Activated CD8-positive, alpha-beta T cell treated with anti-CD3 and anti-CD28 coated beads for 36 hours (primary cell): ENCODE measurements at regions not wholly inside any gene's neighbourhood (a gene's known extent, or its start where the extent isn't known, plus 50 kb on each side); places are given as distances from the start of the nearest gene placed in this dataset.

Experiments
- ATAC-seq: fragments of 200-7000 bp; cut with Tn5 transposase; one replicate; pipeline ENCODE4 v1.10.0; 2021; ENCODE audit warnings: mild to moderate bottlenecking, moderate library complexity
- CTCF ChIA-PET: fragments of 350-600 bp; sonication (Branson Sonifier 250); formaldehyde crosslinking; loops from one replicate; lab custom pipeline; 2021; ENCODE audit warnings: antibody characterized with exemption; lab: Charles Lee
- POLR2A ChIA-PET: fragments of 350-600 bp; sonication (Branson Sonifier 250); formaldehyde crosslinking; loops from one replicate; lab custom pipeline; 2021; ENCODE audit warnings: antibody characterized with exemption; lab: Charles Lee
- DNase-seq: peaks from one replicate; pipeline ENCODE4 v3.0.0-alpha.2; 2020
- H3K27ac Mint-ChIP-seq: one replicate; pipeline ENCODE4 v1.8.0; 2021; ENCODE audit warnings: mild to moderate bottlenecking, mixed read lengths
- H3K27me3 Mint-ChIP-seq: one replicate; pipeline ENCODE4 v1.8.0; 2021; ENCODE audit warnings: mixed read lengths
- H3K36me3 Mint-ChIP-seq: one replicate; pipeline ENCODE4 v1.8.0; 2021; ENCODE audit warnings: low read depth, mixed read lengths
- H3K4me1 Mint-ChIP-seq: one replicate; pipeline ENCODE4 v1.8.0; 2021; ENCODE audit warnings: low read depth, mixed read lengths
- H3K4me3 Mint-ChIP-seq: one replicate; pipeline ENCODE4 v1.8.0; 2021; ENCODE audit warnings: mild to moderate bottlenecking, moderate library complexity, mixed read lengths
- H3K9me3 Mint-ChIP-seq: one replicate; pipeline ENCODE4 v1.8.0; 2021; ENCODE audit warnings: mixed read lengths
- intact Hi-C: fragments of 100-400 bp; cut with micrococcal nuclease; formaldehyde crosslinking; loops from one replicate; pipeline ENCODE4 v1.10.0; 2022
- TF ChIP-seq, protein P1 (sequence below): fragments of 200-600 bp; IDR thresholded peaks from one replicate; pipeline ENCODE4 v1.8.0; 2022; ENCODE audit warnings: antibody characterized with exemption, mild to moderate bottlenecking

GRCh38 chr4:55008166-55009056, 117.0 kb downstream of the KDR start:
- no peak overlapping the region for H3K27ac Mint-ChIP-seq
- H3K4me3 Mint-ChIP-seq = no peak overlapping the region
- ATAC-seq = no peak
- intact Hi-C loops = no loop called here
- H3K27me3 Mint-ChIP-seq = peaks cover 4% of the 10 kb centered on the region
- no peaks in the 10 kb centered on the region for H3K4me1 Mint-ChIP-seq
- no peaks in the 10 kb centered on the region for H3K36me3 Mint-ChIP-seq
- peak; percentile 2 for DNase-seq
- ChIA-PET POLR2A (no interaction called here), CTCF (interaction anchor here (1.0 to 2.1 kb wide), 4 partner anchors 20 to 314 kb away, joined by 3 to 6 read pairs (median 3); no protein-coding TSS in a partner anchor)
- TF ChIP-seq, protein P1, sequence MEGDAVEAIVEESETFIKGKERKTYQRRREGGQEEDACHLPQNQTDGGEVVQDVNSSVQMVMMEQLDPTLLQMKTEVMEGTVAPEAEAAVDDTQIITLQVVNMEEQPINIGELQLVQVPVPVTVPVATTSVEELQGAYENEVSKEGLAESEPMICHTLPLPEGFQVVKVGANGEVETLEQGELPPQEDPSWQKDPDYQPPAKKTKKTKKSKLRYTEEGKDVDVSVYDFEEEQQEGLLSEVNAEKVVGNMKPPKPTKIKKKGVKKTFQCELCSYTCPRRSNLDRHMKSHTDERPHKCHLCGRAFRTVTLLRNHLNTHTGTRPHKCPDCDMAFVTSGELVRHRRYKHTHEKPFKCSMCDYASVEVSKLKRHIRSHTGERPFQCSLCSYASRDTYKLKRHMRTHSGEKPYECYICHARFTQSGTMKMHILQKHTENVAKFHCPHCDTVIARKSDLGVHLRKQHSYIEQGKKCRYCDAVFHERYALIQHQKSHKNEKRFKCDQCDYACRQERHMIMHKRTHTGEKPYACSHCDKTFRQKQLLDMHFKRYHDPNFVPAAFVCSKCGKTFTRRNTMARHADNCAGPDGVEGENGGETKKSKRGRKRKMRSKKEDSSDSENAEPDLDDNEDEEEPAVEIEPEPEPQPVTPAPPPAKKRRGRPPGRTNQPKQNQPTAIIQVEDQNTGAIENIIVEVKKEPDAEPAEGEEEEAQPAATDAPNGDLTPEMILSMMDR = peak; percentile 38
- no peaks in the 10 kb centered on the region for H3K9me3 Mint-ChIP-seq

DNA sequence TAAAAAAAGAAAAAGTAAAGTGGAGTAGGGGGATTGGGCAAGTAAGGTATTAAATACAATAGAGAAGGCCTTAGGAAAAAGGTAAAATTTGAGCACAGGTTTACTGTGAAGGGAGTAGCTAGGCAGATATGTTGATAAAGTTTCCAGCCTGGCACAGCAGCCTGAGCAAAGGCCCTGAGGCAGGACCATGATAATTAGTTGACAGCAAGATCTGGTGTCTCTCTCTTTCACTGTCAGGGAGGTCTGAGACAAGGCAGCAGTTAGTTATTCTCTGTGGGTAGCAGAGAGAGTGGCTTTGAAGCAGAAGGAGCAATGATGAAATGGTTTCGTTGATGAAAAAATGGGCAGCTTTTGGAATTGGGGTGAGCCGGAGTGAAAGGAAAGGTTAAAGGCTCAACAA, 119.5 kb downstream of the KDR start:
- H3K4me1 Mint-ChIP-seq = no peaks in the 10 kb centered on the region
- DNase-seq (no peak), ATAC-seq (no peak)
- no peaks in the 10 kb centered on the region for H3K9me3 Mint-ChIP-seq
- no peak overlapping the region for H3K27ac Mint-ChIP-seq
- intact Hi-C loops = no loop called here
- peaks cover 9% of the 10 kb centered on the region for H3K27me3 Mint-ChIP-seq
- H3K4me3 Mint-ChIP-seq = no peak overlapping the region
- TF ChIP-seq, protein P1 = no peak
- no peaks in the 10 kb centered on the region for H3K36me3 Mint-ChIP-seq
- ChIA-PET CTCF (interaction anchor here (1.0 kb wide), 1 partner anchor 35 kb away, joined by 4 read pairs; no protein-coding TSS in a partner anchor), POLR2A (no interaction called here)

GRCh38 chr4:55004831-55005230, 120.6 kb downstream of the KDR start:
- DNase-seq (no peak), ATAC-seq (no peak)
- Mint-ChIP-seq H3K9me3 (no peaks in the 10 kb centered on the region), H3K27ac (no peak overlapping the region), H3K4me1 (no peaks in the 10 kb centered on the region), H3K27me3 (peaks cover 14% of the 10 kb centered on the region), H3K36me3 (no peaks in the 10 kb centered on the region), H3K4me3 (no peak overlapping the region)
- ChIA-PET POLR2A (no interaction called here), CTCF (no interaction called here)
- intact Hi-C loops = no loop called here
- TF ChIP-seq, protein P1 = no peak

GRCh38 chr4:55002431-55002830, 123.0 kb downstream of the KDR start:
- DNase-seq (no peak), ATAC-seq (no peak)
- H3K27ac Mint-ChIP-seq = no peak overlapping the region
- peaks cover 15% of the 10 kb centered on the region for H3K27me3 Mint-ChIP-seq
- H3K36me3 Mint-ChIP-seq = no peaks in the 10 kb centered on the region
- H3K4me3 Mint-ChIP-seq = no peak overlapping the region
- TF ChIP-seq, protein P1 = no peak
- ChIA-PET POLR2A (no interaction called here), CTCF (interaction anchor here (0.8 kb wide), 1 partner anchor 12 kb away, joined by 3 read pairs; no protein-coding TSS in a partner anchor)
- H3K4me1 Mint-ChIP-seq = no peaks in the 10 kb centered on the region
- intact Hi-C loops = no loop called here
- H3K9me3 Mint-ChIP-seq = no peaks in the 10 kb centered on the region

GRCh38 chr4:55001538-55001937, 123.9 kb downstream of the KDR start:
- ChIA-PET CTCF (no interaction called here), POLR2A (no interaction called here)
- intact Hi-C loops = no loop called here
- TF ChIP-seq, protein P1 = no peak
- Mint-ChIP-seq H3K27me3 (peaks cover 15% of the 10 kb centered on the region), H3K36me3 (no peaks in the 10 kb centered on the region), H3K4me1 (no peaks in the 10 kb centered on the region), H3K4me3 (no peak overlapping the region), H3K9me3 (no peaks in the 10 kb centered on the region), H3K27ac (no peak overlapping the region)
- ATAC-seq (no peak), DNase-seq (no peak)
